Pancreas (tissue), 10 donors: ENCODE measurements at regions not wholly inside any gene's neighbourhood (a gene's known extent, or its start where the extent isn't known, plus 50 kb on each side); places are given as distances from the start of the nearest gene placed in this dataset.

Source experiments
- ATAC-seq, 4 donors: fragments of 200-7000 bp; cut with Tn5 transposase; one replicate each; pipeline versions ENCODE4 v1.8.0 to v1.9.1; 2020; ENCODE audit warnings: mild to moderate bottlenecking in 4 of 4, moderate library complexity in 4 of 4
- DNase-seq, 6 donors: peaks; one replicate each; pipeline ENCODE4 v3.0.0-alpha.2; 2020
- FAIRE-seq: peaks from 2 replicates; lab custom pipeline; 2012; peaks lifted over from hg19 to GRCh38; lab: Jason Lieb, UNC
- H3K27ac ChIP-seq, 4 donors: fragments of 200-600 bp; sonication (generic); 1 replicate in 3 of 4; 2 replicates in 1 of 4; pipeline versions ENCODE4 v1.5.0 to v1.8.0; 2020
- H3K27me3 ChIP-seq, 4 donors: fragments of 200-600 bp; one replicate each; pipeline ENCODE4 v1.8.0; 2021
- H3K36me3 ChIP-seq, 3 donors: fragments of 200-600 bp; sonication (generic) in 1 of 3; one replicate each; pipeline versions ENCODE4 v1.5.0 to v1.8.0; 2020 to 2021
- H3K4me1 ChIP-seq, 3 donors: fragments of 200-600 bp; one replicate each; pipeline ENCODE4 v1.8.0; 2021
- H3K4me3 ChIP-seq, 4 donors: fragments of 200-600 bp; sonication (generic) in 2 of 4; one replicate each; pipeline versions ENCODE4 v1.5.0 to v1.8.0; 2020 to 2021
- H3K9me3 ChIP-seq, 4 donors: fragments of 200-600 bp; one replicate each; pipeline ENCODE4 v1.8.0; 2021
- WGBS, 2 donors: extraction: QIAGEN DNeasy Blood & Tissue Kit; methylation state at CpG; one replicate each; pipeline ENCODE4 v1.1.7; 2013; 5-methylcytosine and 5-hydroxymethylcytosine counted together
- intact Hi-C, 3 donors: fragments of 100-400 bp; cut with DNase I; formaldehyde crosslinking; loops; one replicate each; pipeline versions ENCODE4 v1.11.1 to v1.14.2; 2022
- TF ChIP-seq, protein P1 (sequence below), 4 donors: fragments of 200-600 bp; sonication (generic) in 3 of 4; IDR thresholded peaks; one replicate each; pipeline versions ENCODE4 v1.5.0 to v1.8.0; 2021; ENCODE audit warnings: antibody characterized with exemption in 4 of 4
- donor health status: healthy with polysubstance abuse.
- donor health status: DM: no; HTN: no; CAD: no; lungs with moderate emphysema.
- donor health status: DM: no; HTN: no; CAD: no.
- donor health status: control.
- donor health status: control.
- donor health status: Bipolar disorder and iron deficiency.
- donor health status: DM: yes; HTN: yes; CAD: no.
- donor health status: DM: no; HTN: no; CAD: no.
- donor health status: DM: no; HTN: no; CAD: no.
- donor health status: DM: yes; HTN: yes; CAD: no.

DNA sequence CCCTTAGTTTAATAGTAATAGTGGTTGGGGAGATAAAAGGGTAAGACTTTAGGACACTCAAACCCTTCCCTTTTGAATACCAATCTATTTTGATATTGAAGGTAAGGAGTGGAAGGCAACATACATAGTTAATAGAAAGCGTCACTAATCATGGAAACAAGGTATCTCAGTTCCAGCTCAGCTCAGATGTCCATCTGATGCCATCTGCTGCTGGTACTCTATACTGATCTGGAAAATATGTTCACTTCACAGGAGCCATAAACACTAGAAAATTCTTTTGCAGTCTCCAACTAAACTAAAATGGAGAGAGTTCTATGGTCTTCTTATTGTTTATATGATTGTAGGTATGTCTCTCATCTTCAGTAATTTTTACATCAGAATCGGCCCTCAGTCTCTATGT is 1777.1 kb downstream of the OTOL1 start:
- Histone ChIP-seq H3K4me3 (no peak overlapping the region), H3K27ac (no peak overlapping the region), H3K9me3 (no peaks in the 10 kb centered on the region), H3K4me1 (no peaks in the 10 kb centered on the region), H3K27me3 (no peaks in the 10 kb centered on the region), H3K36me3 (no peaks in the 10 kb centered on the region)
- WGBS, 2 donors = 32 to 50% methylated on average over 2 of the region's 2 CpGs
- DNase-seq (no peak), FAIRE-seq (no peak), ATAC-seq (no peak)
- TF ChIP-seq, protein P1, sequence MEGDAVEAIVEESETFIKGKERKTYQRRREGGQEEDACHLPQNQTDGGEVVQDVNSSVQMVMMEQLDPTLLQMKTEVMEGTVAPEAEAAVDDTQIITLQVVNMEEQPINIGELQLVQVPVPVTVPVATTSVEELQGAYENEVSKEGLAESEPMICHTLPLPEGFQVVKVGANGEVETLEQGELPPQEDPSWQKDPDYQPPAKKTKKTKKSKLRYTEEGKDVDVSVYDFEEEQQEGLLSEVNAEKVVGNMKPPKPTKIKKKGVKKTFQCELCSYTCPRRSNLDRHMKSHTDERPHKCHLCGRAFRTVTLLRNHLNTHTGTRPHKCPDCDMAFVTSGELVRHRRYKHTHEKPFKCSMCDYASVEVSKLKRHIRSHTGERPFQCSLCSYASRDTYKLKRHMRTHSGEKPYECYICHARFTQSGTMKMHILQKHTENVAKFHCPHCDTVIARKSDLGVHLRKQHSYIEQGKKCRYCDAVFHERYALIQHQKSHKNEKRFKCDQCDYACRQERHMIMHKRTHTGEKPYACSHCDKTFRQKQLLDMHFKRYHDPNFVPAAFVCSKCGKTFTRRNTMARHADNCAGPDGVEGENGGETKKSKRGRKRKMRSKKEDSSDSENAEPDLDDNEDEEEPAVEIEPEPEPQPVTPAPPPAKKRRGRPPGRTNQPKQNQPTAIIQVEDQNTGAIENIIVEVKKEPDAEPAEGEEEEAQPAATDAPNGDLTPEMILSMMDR (IDR thresholded peaks at IDR 0.05) = no peak
- intact Hi-C loops = no loop called here

DNA sequence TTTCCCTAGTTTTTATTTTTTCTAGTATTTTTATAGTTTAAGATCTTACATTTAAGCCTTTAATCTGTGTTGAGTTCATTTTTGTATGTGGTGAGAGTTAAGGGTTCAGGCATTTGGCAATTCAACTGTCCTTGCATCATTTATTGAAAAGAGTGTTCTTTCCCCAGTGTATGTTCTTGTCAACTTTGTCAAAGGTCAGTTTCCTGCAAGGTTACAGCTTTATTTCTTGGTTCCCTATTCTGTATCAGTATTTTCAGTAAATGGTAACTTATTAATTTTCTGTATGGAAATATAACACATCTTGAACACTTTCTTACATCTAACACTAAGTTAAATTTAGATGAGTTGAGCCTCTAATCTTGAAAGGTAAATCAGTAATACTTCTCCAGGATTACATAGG is 1770.1 kb downstream of the OTOL1 start:
- FAIRE-seq (no peak), ATAC-seq (no peak), DNase-seq (no peak)
- H3K36me3 ChIP-seq = no peaks in the 10 kb centered on the region
- H3K27ac ChIP-seq = no peak overlapping the region
- H3K4me1 ChIP-seq = no peaks in the 10 kb centered on the region
- H3K27me3 ChIP-seq = no peaks in the 10 kb centered on the region
- no peak overlapping the region for H3K4me3 ChIP-seq
- TF ChIP-seq, protein P1 (IDR thresholded peaks at IDR 0.05) = no peak
- H3K9me3 ChIP-seq = no peaks in the 10 kb centered on the region
- intact Hi-C loops = no loop called here

GRCh38 chr3:163261618-163262017 is 1765.0 kb downstream of the OTOL1 start:
- Histone ChIP-seq H3K27ac (no peak overlapping the region), H3K9me3 (no peaks in the 10 kb centered on the region), H3K36me3 (no peaks in the 10 kb centered on the region), H3K4me3 (no peak overlapping the region), H3K4me1 (no peaks in the 10 kb centered on the region), H3K27me3 (no peaks in the 10 kb centered on the region)
- ATAC-seq (no peak), FAIRE-seq (no peak), DNase-seq (no peak)
- intact Hi-C loops = no loop called here
- TF ChIP-seq, protein P1 (IDR thresholded peaks at IDR 0.05) = no peak

- Histone ChIP-seq H3K9me3 (no peaks in the 10 kb centered on the region), H3K36me3 (no peaks in the 10 kb centered on the region), H3K4me3 (no peak overlapping the region), H3K27me3 (no peaks in the 10 kb centered on the region), H3K27ac (no peak overlapping the region), H3K4me1 (no peaks in the 10 kb centered on the region)
- FAIRE-seq (no peak), DNase-seq (no peak), ATAC-seq (no peak)
- intact Hi-C loops = no loop called here
- WGBS, 2 donors = 37 to 51% methylated on average over 2 of the region's 2 CpGs
- TF ChIP-seq, protein P1 (IDR thresholded peaks at IDR 0.05) = no peak
Measured at GRCh38 chr3:163261056-163261455, 1764.4 kb downstream of the OTOL1 start.

- H3K9me3 ChIP-seq = no peaks in the 10 kb centered on the region
- no peaks in the 10 kb centered on the region for H3K4me1 ChIP-seq
- no peak for ATAC-seq
- H3K27me3 ChIP-seq = no peaks in the 10 kb centered on the region
- TF ChIP-seq, protein P1 (IDR thresholded peaks at IDR 0.05) = no peak
- DNase-seq = no peak
- H3K4me3 ChIP-seq = no peak overlapping the region
- intact Hi-C loops = no loop called here
- no peak for FAIRE-seq
- H3K27ac ChIP-seq = no peak overlapping the region
- 63 to 78% methylated on average over 2 of the region's 2 CpGs for WGBS, 2 donors
- no peaks in the 10 kb centered on the region for H3K36me3 ChIP-seq
Measured at GRCh38 chr3:163218336-163218735, 1721.7 kb downstream of the OTOL1 start.
